HepG2 (cell line): ENCODE measurements at regions not wholly inside any gene's neighbourhood (a gene's known extent, or its start where the extent isn't known, plus 50 kb on each side); places are given as distances from the start of the nearest gene placed in this dataset.

ENCODE experiments used
- CREB1 ChIP-seq, 2 experiments: fragments of 450-650 bp in 1 of 2; IDR thresholded peaks; 2 replicates each; pipeline ENCODE4 v1.6.1; 2016 to 2017; ENCODE audit warnings: control low read depth in 1 of 2, mild to moderate bottlenecking in 1 of 2, missing compliant biosample characterization in 1 of 2, missing genetic modification characterization in 1 of 2
- CTCF ChIP-seq: sonication (generic); formaldehyde crosslinking; IDR thresholded peaks from 2 replicates; pipeline ENCODE4 v1.5.0; 2020; ENCODE audit warnings: mild to moderate bottlenecking, missing genetic modification reagents, moderate library complexity
- RFX5 ChIP-seq: IDR thresholded peaks from 2 replicates; pipeline ENCODE4 v1.6.1; 2011; ENCODE audit warnings: low read depth, low read length, improper control_type of control experiment
- SMARCC2 ChIP-seq: fragments of 450-650 bp; IDR thresholded peaks from 2 replicates; pipeline ENCODE4 v1.6.1; 2017; ENCODE audit warnings: antibody characterized with exemption, mild to moderate bottlenecking
- SUZ12 ChIP-seq: fragments of 150-350 bp; IDR thresholded peaks from 2 replicates; pipeline ENCODE4 v1.6.1; 2014; ENCODE audit warnings: low read depth, low read length
- TBX3 ChIP-seq: fragments of 450-650 bp; IDR thresholded peaks from 2 replicates; pipeline ENCODE4 v1.6.1; 2017; ENCODE audit warnings: antibody characterized with exemption, mild to moderate bottlenecking, inconsistent platforms, borderline replicate concordance
- ZNF33B ChIP-seq: sonication (generic); formaldehyde crosslinking; IDR thresholded peaks from 2 replicates; pipeline ENCODE4 v1.5.1; 2020; ENCODE audit warnings: mild to moderate bottlenecking, missing genetic modification reagents
- ZNF343 ChIP-seq: sonication (generic); formaldehyde crosslinking; IDR thresholded peaks from 2 replicates; pipeline ENCODE4 v1.4.0; 2020; ENCODE audit warnings: mild to moderate bottlenecking, missing genetic modification reagents
- TF ChIP-seq, protein P1 (sequence below), 2 experiments: fragments of 450-650 bp in 1 of 2; sonication (generic) in 1 of 2; formaldehyde crosslinking; IDR thresholded peaks; 2 replicates each; pipeline versions ENCODE4 v1.5.0 to v1.8.0; 2020 to 2022; ENCODE audit warnings: mild to moderate bottlenecking in 1 of 2, missing genetic modification reagents in 1 of 2

- TF ChIP-seq SUZ12 (no peak), CTCF (CRISPR knock-in tag) (no peak), ZNF33B (CRISPR knock-in tag) (no peak), SMARCC2 (no peak), RFX5 (no peak), CREB1 (IDR thresholded peaks at IDR 0.05) (no peak), CREB1 (CRISPR knock-in tag; IDR thresholded peaks at IDR 0.05) (no peak), ZNF343 (CRISPR knock-in tag) (no peak), TBX3 (no peak)
- TF ChIP-seq, protein P1, sequence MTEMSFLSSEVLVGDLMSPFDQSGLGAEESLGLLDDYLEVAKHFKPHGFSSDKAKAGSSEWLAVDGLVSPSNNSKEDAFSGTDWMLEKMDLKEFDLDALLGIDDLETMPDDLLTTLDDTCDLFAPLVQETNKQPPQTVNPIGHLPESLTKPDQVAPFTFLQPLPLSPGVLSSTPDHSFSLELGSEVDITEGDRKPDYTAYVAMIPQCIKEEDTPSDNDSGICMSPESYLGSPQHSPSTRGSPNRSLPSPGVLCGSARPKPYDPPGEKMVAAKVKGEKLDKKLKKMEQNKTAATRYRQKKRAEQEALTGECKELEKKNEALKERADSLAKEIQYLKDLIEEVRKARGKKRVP (CRISPR knock-in tag; IDR thresholded peaks at IDR 0.05) = no peak
Observed at GRCh38 chr6:15947923-15948322, 181.0 kb upstream of the MYLIP start.
